ENCODE measurements at regions not wholly inside any gene's neighbourhood (a gene's known extent, or its start where the extent isn't known, plus 50 kb on each side); places are given as distances from the start of the nearest gene placed in this dataset.
A peak's percentile ranks its signal among the peaks of the same experiment; 100 is the strongest.

DNA sequence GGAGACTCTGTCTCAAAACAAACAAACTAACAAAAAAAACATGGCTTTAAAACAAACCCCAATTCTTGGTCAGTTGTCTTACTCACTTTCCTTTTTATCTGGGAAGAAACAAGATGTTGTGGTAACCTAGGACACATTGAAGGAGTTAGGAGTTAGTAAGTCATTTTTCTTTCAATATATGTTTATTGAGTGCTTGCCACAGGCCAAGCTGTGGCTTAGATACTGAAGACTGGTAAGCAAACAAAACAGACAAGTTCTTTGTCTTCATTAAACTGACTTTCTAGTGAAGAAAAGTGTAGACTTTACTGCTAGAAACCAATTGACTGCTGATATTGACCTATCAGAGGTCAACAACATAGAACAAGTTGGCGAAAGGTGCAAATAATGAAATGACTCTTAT lies 1228.3 kb upstream of the FAM98A start:
- H3K4me3 Mint-ChIP-seq (ENCODE audit: low read depth), result no peak overlapping the region
- no peak for TF ChIP-seq CTCF (IDR thresholded peaks at IDR 0.05; ENCODE audit: unreplicated experiment)
- H3K4me1 Mint-ChIP-seq (ENCODE audit: low read depth), result peaks cover 23% of the 10 kb centered on the region
- peaks cover 3% of the 10 kb centered on the region for H3K36me3 Mint-ChIP-seq (ENCODE audit: insufficient read depth)
- H3K27ac Mint-ChIP-seq, result no peak overlapping the region
- H3K9me3 Mint-ChIP-seq (ENCODE audit: low read depth), result peaks cover 3% of the 10 kb centered on the region
- no peak for DNase-seq (ENCODE audit: low spot score, unreplicated experiment)
- H3K27me3 Mint-ChIP-seq, result peaks cover 10% of the 10 kb centered on the region

DNA sequence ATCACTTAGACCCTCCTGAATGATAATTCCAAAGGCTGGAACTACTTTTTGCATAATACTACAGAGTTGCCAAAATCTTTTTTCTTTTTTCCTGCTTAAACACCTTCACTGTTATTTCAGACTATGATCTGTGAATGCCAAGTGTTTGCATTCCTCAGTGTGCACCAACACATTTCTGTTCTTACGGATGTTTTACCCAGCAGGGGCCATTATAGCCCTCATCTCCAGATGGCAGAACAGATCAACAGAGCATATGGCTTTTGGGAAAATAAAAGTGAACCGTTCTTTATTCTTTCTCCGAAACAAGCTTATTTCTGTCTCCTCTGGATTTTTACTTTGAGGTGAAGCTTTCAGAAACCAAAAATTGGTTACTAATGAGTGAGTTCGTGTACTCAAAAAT lies 1226.6 kb upstream of the FAM98A start:
- Mint-ChIP-seq H3K4me3 (ENCODE audit: low read depth) (no peak overlapping the region), H3K9me3 (ENCODE audit: low read depth) (peaks cover 3% of the 10 kb centered on the region), H3K27ac (no peak overlapping the region), H3K4me1 (ENCODE audit: low read depth) (peaks cover 27% of the 10 kb centered on the region), H3K27me3 (peaks cover 22% of the 10 kb centered on the region), H3K36me3 (ENCODE audit: insufficient read depth) (peaks cover 3% of the 10 kb centered on the region)
- TF ChIP-seq CTCF (IDR thresholded peaks at IDR 0.05; ENCODE audit: unreplicated experiment), result no peak
- no peak for DNase-seq (ENCODE audit: low spot score, unreplicated experiment)

- TF ChIP-seq CTCF (IDR thresholded peaks at IDR 0.05; ENCODE audit: unreplicated experiment), result no peak
- Mint-ChIP-seq H3K9me3 (ENCODE audit: low read depth) (no peaks in the 10 kb centered on the region), H3K4me3 (ENCODE audit: low read depth) (no peak overlapping the region), H3K27ac (no peak overlapping the region), H3K4me1 (ENCODE audit: low read depth) (peaks cover 24% of the 10 kb centered on the region), H3K36me3 (ENCODE audit: insufficient read depth) (no peaks in the 10 kb centered on the region), H3K27me3 (peaks cover 19% of the 10 kb centered on the region)
- DNase-seq (ENCODE audit: low spot score, unreplicated experiment), result no peak
Observed at GRCh38 chr2:34822616-34823015, 1223.5 kb upstream of the FAM98A start.

- DNase-seq (ENCODE audit: low spot score, unreplicated experiment), result no peak
- Mint-ChIP-seq H3K27ac (peak overlapping the region; percentile 36), H3K9me3 (ENCODE audit: low read depth) (no peaks in the 10 kb centered on the region), H3K36me3 (ENCODE audit: insufficient read depth) (no peaks in the 10 kb centered on the region), H3K4me3 (ENCODE audit: low read depth) (no peak overlapping the region), H3K27me3 (peaks cover 3% of the 10 kb centered on the region), H3K4me1 (ENCODE audit: low read depth) (peaks cover 21% of the 10 kb centered on the region)
- TF ChIP-seq CTCF (IDR thresholded peaks at IDR 0.05; ENCODE audit: unreplicated experiment), result no peak
Observed at GRCh38 chr2:34815052-34815741, 1216.1 kb upstream of the FAM98A start.

- Mint-ChIP-seq H3K4me3 (ENCODE audit: low read depth) (no peak overlapping the region), H3K36me3 (ENCODE audit: insufficient read depth) (no peaks in the 10 kb centered on the region), H3K9me3 (ENCODE audit: low read depth) (no peaks in the 10 kb centered on the region), H3K4me1 (ENCODE audit: low read depth) (peaks cover 42% of the 10 kb centered on the region), H3K27me3 (peaks cover 3% of the 10 kb centered on the region), H3K27ac (no peak overlapping the region)
- no peak for DNase-seq (ENCODE audit: low spot score, unreplicated experiment)
- no peak for TF ChIP-seq CTCF (IDR thresholded peaks at IDR 0.05; ENCODE audit: unreplicated experiment)
Observed at GRCh38 chr2:34810456-34810855, 1211.4 kb upstream of the FAM98A start.
